Trophoblast cell (in vitro differentiated cells and primary cell): ENCODE measurements at regions not wholly inside any gene's neighbourhood (a gene's known extent, or its start where the extent isn't known, plus 50 kb on each side); places are given as distances from the start of the nearest gene placed in this dataset.

Experiments
- DNase-seq, 2 donors: peaks; one replicate each; pipeline ENCODE4 v3.0.0-alpha.2; 2016
- H2AFZ ChIP-seq: 2 replicates; pipeline ENCODE4 v1.6.1; 2013; ENCODE audit warnings: low read length, moderate library complexity, mild to moderate bottlenecking; ENCODE audit not compliant: insufficient read depth, poor library complexity
- H2AK5ac ChIP-seq: 2 replicates; pipeline ENCODE4 v1.6.1; 2013; ENCODE audit warnings: mild to moderate bottlenecking, low read length
- H2BK120ac ChIP-seq: 2 replicates; pipeline ENCODE4 v1.6.1; 2013; ENCODE audit warnings: low read length, mild to moderate bottlenecking, moderate library complexity; ENCODE audit not compliant: insufficient read depth, poor library complexity
- H2BK12ac ChIP-seq: 2 replicates; pipeline ENCODE4 v1.6.1; 2013; ENCODE audit warnings: mild to moderate bottlenecking, low read length, moderate library complexity
- H2BK5ac ChIP-seq: 2 replicates; pipeline ENCODE4 v1.6.1; 2013; ENCODE audit warnings: low read length, low read depth, moderate library complexity, mild to moderate bottlenecking; ENCODE audit not compliant: poor library complexity
- H3K14ac ChIP-seq: 2 replicates; pipeline ENCODE4 v1.6.1; 2013; ENCODE audit warnings: mild to moderate bottlenecking, low read length
- H3K18ac ChIP-seq: 2 replicates; pipeline ENCODE4 v1.6.1; 2013; ENCODE audit warnings: mild to moderate bottlenecking, low read length
- H3K23ac ChIP-seq: 2 replicates; pipeline ENCODE4 v1.6.1; 2013; ENCODE audit warnings: low read length
- H3K27ac ChIP-seq: 2 replicates; pipeline ENCODE4 v1.5.1; 2013; ENCODE audit warnings: low read depth, mild to moderate bottlenecking, inconsistent platforms, low read length, moderate library complexity
- H3K27me3 ChIP-seq: 2 replicates; pipeline ENCODE4 v1.6.1; 2013; ENCODE audit warnings: inconsistent platforms, mild to moderate bottlenecking, low read length, moderate library complexity; ENCODE audit not compliant: insufficient read depth
- H3K36me3 ChIP-seq, 2 experiments: 1 replicate in 1 of 2; 2 replicates in 1 of 2; pipeline ENCODE4 v1.6.1; 2013; ENCODE audit warnings: low read length in 2 of 2, mild to moderate bottlenecking in 2 of 2, moderate library complexity in 1 of 2; ENCODE audit not compliant: insufficient read depth in 2 of 2, control insufficient read depth in 1 of 2
- H3K4ac ChIP-seq: 2 replicates; pipeline ENCODE4 v1.6.1; 2013; ENCODE audit warnings: low read depth, mild to moderate bottlenecking, low read length, moderate library complexity
- H3K4me1 ChIP-seq, 2 experiments: 1 replicate in 1 of 2; 2 replicates in 1 of 2; pipeline ENCODE4 v1.6.1; 2013; ENCODE audit warnings: low read length in 2 of 2, mild to moderate bottlenecking in 2 of 2, moderate library complexity in 1 of 2; ENCODE audit not compliant: insufficient read depth in 2 of 2, control insufficient read depth in 1 of 2
- H3K4me2 ChIP-seq: 2 replicates; pipeline ENCODE4 v1.6.1; 2013; ENCODE audit warnings: inconsistent platforms, mild to moderate bottlenecking, low read length, moderate library complexity
- H3K4me3 ChIP-seq: 2 replicates; pipeline ENCODE4 v1.5.1; 2013; ENCODE audit warnings: mild to moderate bottlenecking, low read depth, low read length, inconsistent platforms
- H3K79me1 ChIP-seq: one replicate; pipeline ENCODE4 v1.6.1; 2013; ENCODE audit warnings: low read length
- H3K79me2 ChIP-seq: 2 replicates; pipeline ENCODE4 v1.6.1; 2013; ENCODE audit warnings: low read length, mild to moderate bottlenecking; ENCODE audit not compliant: control insufficient read depth, insufficient read depth, poor library complexity
- H3K9ac ChIP-seq: 2 replicates; pipeline ENCODE4 v1.6.1; 2013; ENCODE audit warnings: mild to moderate bottlenecking, low read length
- H3K9me3 ChIP-seq: 2 replicates; pipeline ENCODE4 v1.6.1; 2013; ENCODE audit warnings: low read depth, mild to moderate bottlenecking, control low read depth, inconsistent platforms, low read length; ENCODE audit not compliant: insufficient read depth
- H4K12ac ChIP-seq: 2 replicates; pipeline ENCODE4 v1.6.1; 2013; ENCODE audit warnings: low read depth, mild to moderate bottlenecking, low read length, moderate library complexity
- H4K8ac ChIP-seq: 2 replicates; pipeline ENCODE4 v1.6.1; 2013; ENCODE audit warnings: low read depth, mild to moderate bottlenecking, low read length, moderate library complexity
- H4K91ac ChIP-seq: one replicate; pipeline ENCODE4 v1.6.1; 2013; ENCODE audit warnings: low read depth, mild to moderate bottlenecking, low read length, moderate library complexity
- WGBS: extraction: QIAGEN DNeasy Blood & Tissue Kit; methylation state at CpG from one replicate; pipeline ENCODE4 v1.1.7; 2013; ENCODE audit warnings: missing lambda C conversion rate; ENCODE audit not compliant: insufficient read length, insufficient coverage; ENCODE audit errors: extremely low coverage; 5-methylcytosine and 5-hydroxymethylcytosine counted together

DNA sequence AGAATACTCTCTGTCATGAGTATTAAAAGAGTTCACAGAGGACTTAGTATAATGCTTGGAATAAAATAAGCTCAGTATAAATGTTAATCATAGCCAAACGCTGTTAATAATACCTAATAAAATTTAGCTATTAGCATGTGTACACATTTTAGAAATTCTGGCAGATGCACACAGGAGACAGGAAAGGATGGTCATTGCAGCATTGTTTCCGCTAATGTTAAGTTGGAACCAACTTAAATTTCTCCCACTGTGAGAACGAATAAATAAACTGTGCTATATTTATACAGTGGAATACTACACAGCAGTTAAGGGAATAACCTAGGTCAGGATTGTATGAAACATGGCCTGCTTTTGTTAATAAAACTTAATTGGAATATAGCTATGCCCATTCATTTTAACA, 370.4 kb upstream of the TGFBR2 start:
- Histone ChIP-seq H2AFZ (no peak overlapping the region), H4K91ac (no peak overlapping the region), H3K18ac (no peak overlapping the region), H3K79me2 (no peaks in the 10 kb centered on the region), H4K8ac (no peak overlapping the region), H2BK12ac (no peak overlapping the region), H3K79me1 (no peaks in the 10 kb centered on the region), H3K23ac (no peak overlapping the region), H3K27ac (no peak overlapping the region), H4K12ac (no peak overlapping the region), H3K9ac (no peak overlapping the region), H3K9me3 (no peaks in the 10 kb centered on the region), H2BK5ac (no peak overlapping the region), H2BK120ac (no peak overlapping the region), H3K36me3 (no peaks in the 10 kb centered on the region), H3K27me3 (no peaks in the 10 kb centered on the region), H2AK5ac (no peak overlapping the region), H3K14ac (no peak overlapping the region), H3K4ac (no peak overlapping the region), H3K4me3 (no peak overlapping the region), H3K4me1 (peaks cover 0 to 3% of the 10 kb centered on the region in 2 experiments), H3K4me2 (no peak overlapping the region)
- WGBS, result no CpG with 5 or more reads among the region's 3 CpGs
- no peak for DNase-seq

DNA sequence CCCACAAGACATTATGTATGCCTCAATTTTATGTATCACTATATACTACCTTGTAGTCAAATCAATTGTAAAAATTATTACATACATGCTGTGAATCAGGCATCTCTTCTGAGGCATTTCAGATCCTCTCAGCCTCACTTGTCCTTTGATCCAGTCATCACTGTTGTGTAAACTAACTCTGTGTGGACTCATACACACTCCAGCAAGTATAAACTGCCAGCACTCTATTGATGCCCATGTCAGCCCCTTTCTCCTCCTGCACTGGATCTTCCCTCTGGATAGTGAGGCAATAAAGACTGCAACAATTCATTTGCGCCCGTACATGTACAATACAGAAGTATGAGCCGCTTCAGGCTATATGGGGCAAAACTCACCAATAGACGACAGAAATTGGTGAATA, 364.7 kb upstream of the TGFBR2 start:
- Histone ChIP-seq H3K23ac (peak overlapping the region; percentile 93), H3K4me2 (no peak overlapping the region), H2BK120ac (no peak overlapping the region), H3K4me3 (no peak overlapping the region), H2BK5ac (no peak overlapping the region), H4K8ac (no peak overlapping the region), H4K12ac (no peak overlapping the region), H3K79me2 (no peaks in the 10 kb centered on the region), H3K9me3 (no peaks in the 10 kb centered on the region), H3K27me3 (no peaks in the 10 kb centered on the region), H4K91ac (no peak overlapping the region), H3K18ac (no peak overlapping the region), H2AFZ (no peak overlapping the region), H3K4me1 (no peaks in the 10 kb centered on the region), H3K9ac (no peak overlapping the region), H2AK5ac (no peak overlapping the region), H3K36me3 (no peaks in the 10 kb centered on the region), H3K14ac (no peak overlapping the region), H3K4ac (no peak overlapping the region), H3K79me1 (no peaks in the 10 kb centered on the region), H2BK12ac (no peak overlapping the region), H3K27ac (no peak overlapping the region)
- no CpG with 5 or more reads among the region's 4 CpGs for WGBS
- no peak for DNase-seq

DNA sequence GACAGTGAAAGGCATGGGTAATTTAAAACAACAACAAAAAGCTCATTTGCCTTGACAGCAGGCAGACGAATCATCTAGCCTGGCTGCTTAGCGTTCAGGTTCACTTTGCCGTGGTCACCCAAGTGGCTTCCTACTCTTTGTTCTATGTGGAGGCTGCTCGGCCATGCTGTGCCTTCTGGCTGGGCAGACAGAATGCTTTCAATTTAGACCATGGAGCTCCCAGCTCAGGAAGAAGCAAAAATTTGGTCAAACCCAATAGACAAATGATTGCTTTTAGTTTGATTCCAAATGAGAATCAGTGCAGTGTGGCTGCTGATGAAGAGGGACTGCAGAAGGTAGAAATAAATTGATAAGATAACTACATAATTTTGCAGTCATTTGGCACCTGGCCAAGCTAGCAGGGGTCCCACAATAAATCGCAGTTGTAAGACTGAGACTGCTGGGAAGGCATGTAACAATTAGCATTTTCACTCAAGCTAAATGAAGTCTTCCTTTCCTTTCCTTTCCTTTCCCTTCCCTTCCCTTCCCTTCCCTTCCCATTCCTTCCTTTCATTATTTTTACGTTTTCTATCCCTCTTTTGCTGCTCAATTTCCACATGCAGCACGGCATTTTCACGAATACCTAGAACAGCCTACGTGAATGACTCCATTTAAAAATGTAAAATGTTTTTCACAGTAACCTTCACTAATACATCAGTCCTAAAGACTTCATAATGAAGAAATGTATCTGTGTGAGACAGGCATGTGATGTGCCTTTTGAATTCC, 360.4 kb upstream of the TGFBR2 start:
- Histone ChIP-seq H3K79me2 (no peaks in the 10 kb centered on the region), H3K4ac (no peak overlapping the region), H3K18ac (no peak overlapping the region), H4K8ac (no peak overlapping the region), H2BK120ac (no peak overlapping the region), H2BK12ac (no peak overlapping the region), H2BK5ac (no peak overlapping the region), H3K9ac (no peak overlapping the region), H3K27ac (no peak overlapping the region), H3K27me3 (no peaks in the 10 kb centered on the region), H3K4me1 (no peaks in the 10 kb centered on the region), H3K23ac (no peak overlapping the region), H3K9me3 (no peaks in the 10 kb centered on the region), H3K14ac (no peak overlapping the region), H3K79me1 (no peaks in the 10 kb centered on the region), H2AFZ (no peak overlapping the region), H3K36me3 (no peaks in the 10 kb centered on the region), H3K4me2 (no peak overlapping the region), H3K4me3 (no peak overlapping the region), H2AK5ac (no peak overlapping the region), H4K91ac (no peak overlapping the region), H4K12ac (no peak overlapping the region)
- 100% methylated on average over 1 of the region's 9 CpGs for WGBS
- DNase-seq, result no peak

- Histone ChIP-seq H2BK12ac (no peak overlapping the region), H3K14ac (no peak overlapping the region), H3K27me3 (no peaks in the 10 kb centered on the region), H3K9ac (no peak overlapping the region), H3K27ac (no peak overlapping the region), H3K4ac (no peak overlapping the region), H3K23ac (no peak overlapping the region), H4K8ac (no peak overlapping the region), H3K9me3 (no peaks in the 10 kb centered on the region), H4K91ac (no peak overlapping the region), H3K36me3 (no peaks in the 10 kb centered on the region), H4K12ac (no peak overlapping the region), H3K4me3 (no peak overlapping the region), H3K18ac (no peak overlapping the region), H2BK120ac (no peak overlapping the region), H3K79me1 (no peaks in the 10 kb centered on the region), H3K79me2 (no peaks in the 10 kb centered on the region), H3K4me2 (no peak overlapping the region), H2AK5ac (no peak overlapping the region), H3K4me1 (no peaks in the 10 kb centered on the region), H2BK5ac (no peak overlapping the region), H2AFZ (no peak overlapping the region)
- DNase-seq, result no peak
- no CpG with 5 or more reads among the region's 1 CpG for WGBS
Measured at GRCh38 chr3:30248423-30248822, 358.0 kb upstream of the TGFBR2 start.
